GM23338 (cell line): ENCODE measurements at regions not wholly inside any gene's neighbourhood (a gene's known extent, or its start where the extent isn't known, plus 50 kb on each side); places are given as distances from the start of the nearest gene placed in this dataset.

Source experiments
- ATAC-seq: fragments of 200-7000 bp; cut with Tn5 transposase; 3 replicates; pipeline ENCODE4 v1.9.1; 2020
- DNase-seq: peaks from one replicate; pipeline ENCODE4 v3.0.0-alpha.2; 2015; ENCODE audit warnings: low spot score
- H2AFZ ChIP-seq: fragments of 200-600 bp; sonication (generic); 2 replicates; pipeline ENCODE4 v1.8.0; 2016; ENCODE audit warnings: antibody characterized with exemption, mild to moderate bottlenecking, moderate library complexity
- H3F3A ChIP-seq: fragments of 200-600 bp; sonication (generic); replicated peaks from 2 replicates; pipeline ENCODE4 v1.8.0; 2017; ENCODE audit warnings: antibody characterized with exemption, mixed run types, low read depth
- H3K27ac ChIP-seq: fragments of 200-600 bp; sonication (generic); 2 replicates; pipeline ENCODE4 v1.6.1; 2016; ENCODE audit warnings: low read depth
- H3K27me3 ChIP-seq: fragments of 200-600 bp; sonication (generic); 2 replicates; pipeline ENCODE4 v1.8.0; 2016; ENCODE audit warnings: mild to moderate bottlenecking, mixed run types, moderate library complexity; ENCODE audit not compliant: insufficient read depth
- H3K36me3 ChIP-seq: fragments of 200-600 bp; sonication (generic); 2 replicates; pipeline ENCODE4 v1.8.0; 2016; ENCODE audit warnings: mild to moderate bottlenecking; ENCODE audit not compliant: insufficient read depth
- H3K4me1 ChIP-seq: fragments of 200-600 bp; sonication (generic); 2 replicates; pipeline ENCODE4 v1.8.0; 2016; ENCODE audit warnings: mild to moderate bottlenecking, moderate library complexity; ENCODE audit not compliant: insufficient read depth
- H3K4me2 ChIP-seq: fragments of 200-600 bp; sonication (generic); 2 replicates; pipeline ENCODE4 v1.7.1; 2017; ENCODE audit warnings: mixed run types
- H3K4me3 ChIP-seq: fragments of 200-600 bp; sonication (generic); 2 replicates; pipeline ENCODE4 v1.6.1; 2016; ENCODE audit warnings: mixed run types
- H3K79me2 ChIP-seq: fragments of 200-600 bp; sonication (generic); replicated peaks from 2 replicates; pipeline ENCODE4 v1.8.0; 2017; ENCODE audit warnings: mild to moderate bottlenecking; ENCODE audit not compliant: insufficient read depth
- H3K9me2 ChIP-seq: fragments of 200-600 bp; sonication (generic); 2 replicates; pipeline ENCODE4 v1.8.0; 2017; ENCODE audit not compliant: insufficient read depth
- H4K20me1 ChIP-seq: fragments of 200-600 bp; sonication (generic); replicated peaks from 2 replicates; pipeline ENCODE4 v1.8.0; 2017; ENCODE audit warnings: mild to moderate bottlenecking; ENCODE audit not compliant: insufficient read depth
- H3K27ac Mint-ChIP-seq: 2 replicates; pipeline ENCODE4 v1.8.0; 2020; ENCODE audit warnings: inconsistent platforms, mild to moderate bottlenecking, moderate library complexity, mixed read lengths
- H3K27me3 Mint-ChIP-seq: 3 replicates; pipeline ENCODE4 v1.8.0; 2022; ENCODE audit warnings: low read depth, mild to moderate bottlenecking, moderate library complexity, mixed read lengths, inconsistent platforms; ENCODE audit not compliant: insufficient read depth, poor library complexity
- H3K36me3 Mint-ChIP-seq: 3 replicates; pipeline ENCODE4 v1.8.0; 2021; ENCODE audit warnings: low read depth, mild to moderate bottlenecking, inconsistent platforms, moderate library complexity, mixed read lengths
- H3K4me1 Mint-ChIP-seq: 3 replicates; pipeline ENCODE4 v1.8.0; 2020; ENCODE audit warnings: mild to moderate bottlenecking, inconsistent platforms, mixed read lengths
- H3K4me3 Mint-ChIP-seq: 3 replicates; pipeline ENCODE4 v1.8.0; 2021; ENCODE audit warnings: moderate library complexity, mild to moderate bottlenecking, inconsistent platforms, mixed read lengths
- H3K9me3 Mint-ChIP-seq: 3 replicates; pipeline ENCODE4 v1.8.0; 2020; ENCODE audit warnings: moderate library complexity, mild to moderate bottlenecking, inconsistent platforms, mixed read lengths
- CREB1 ChIP-seq: fragments of 250-450 bp; sonication (Bioruptor Pico); IDR thresholded peaks from 2 replicates; pipeline ENCODE4 v1.5.0; 2020; ENCODE audit warnings: low read depth, mild to moderate bottlenecking, moderate library complexity
- CTCF ChIP-seq, 2 experiments: fragments of 200-600 bp in 1 of 2; sonication (generic) in 1 of 2; conservative IDR thresholded peaks; 2 replicates each; pipeline versions ENCODE4 v1.5.1 to v1.6.1; 2016 to 2017; ENCODE audit warnings: antibody characterized with exemption in 2 of 2, low read depth in 2 of 2, mild to moderate bottlenecking in 2 of 2, moderate library complexity in 1 of 2
- ETS1 ChIP-seq: IDR thresholded peaks from 2 replicates; pipeline ENCODE4 v1.6.1; 2016; ENCODE audit warnings: antibody characterized with exemption
- EZH2 ChIP-seq: fragments of 200-600 bp; sonication (generic); IDR thresholded peaks from one replicate; pipeline ENCODE4 v1.8.0; 2017; ENCODE audit warnings: antibody characterized with exemption, mild to moderate bottlenecking, low read depth; ENCODE audit not compliant: unreplicated experiment
- EZH2phosphoT487 ChIP-seq: fragments of 200-600 bp; sonication (generic); IDR thresholded peaks from one replicate; pipeline ENCODE4 v1.8.1; 2018; ENCODE audit warnings: antibody characterized with exemption; ENCODE audit not compliant: unreplicated experiment
- JUNB ChIP-seq: IDR thresholded peaks from one replicate; pipeline ENCODE4 v1.6.1; 2016; ENCODE audit warnings: antibody characterized with exemption; ENCODE audit not compliant: unreplicated experiment
- NANOG ChIP-seq: IDR thresholded peaks from 2 replicates; pipeline ENCODE4 v1.6.1; 2016; ENCODE audit warnings: antibody characterized with exemption, borderline replicate concordance
- POLR2AphosphoS5 ChIP-seq: IDR thresholded peaks from 2 replicates; pipeline ENCODE4 v1.6.1; 2016; ENCODE audit warnings: antibody characterized with exemption, low read depth
- REST ChIP-seq: IDR thresholded peaks from one replicate; pipeline ENCODE4 v1.6.1; 2018; ENCODE audit warnings: antibody characterized with exemption; ENCODE audit not compliant: unreplicated experiment
- STAT1 ChIP-seq: IDR thresholded peaks from one replicate; pipeline ENCODE4 v1.6.1; 2016; ENCODE audit warnings: antibody characterized with exemption; ENCODE audit not compliant: unreplicated experiment
- ZNF114 ChIP-seq: fragments of 250-450 bp; sonication (Bioruptor Pico); IDR thresholded peaks from 2 replicates; pipeline ENCODE4 v1.5.0; 2020; ENCODE audit warnings: mild to moderate bottlenecking, moderate library complexity
- ZNF331 ChIP-seq: fragments of 250-450 bp; sonication (Bioruptor Pico); IDR thresholded peaks from 2 replicates; pipeline ENCODE4 v1.5.0; 2020; ENCODE audit warnings: low read depth, mild to moderate bottlenecking, moderate library complexity
- ZNF462 ChIP-seq: fragments of 250-450 bp; sonication (Bioruptor Pico); IDR thresholded peaks from 2 replicates; pipeline ENCODE4 v1.5.0; 2020; ENCODE audit warnings: mild to moderate bottlenecking, moderate library complexity

- Histone ChIP-seq H3K36me3 (no peaks in the 10 kb centered on the region), H3K4me2 (no peak overlapping the region), H2AFZ (no peak overlapping the region; the same call in 1 of the 2 replicates), H3K4me3 (no peak overlapping the region), H3K79me2 (no peaks in the 10 kb centered on the region), H4K20me1 (no peaks in the 10 kb centered on the region), H3K27ac (no peak overlapping the region), H3K4me1 (no peaks in the 10 kb centered on the region), H3K9me2 (no peaks in the 10 kb centered on the region), H3K27me3 (no peaks in the 10 kb centered on the region), H3F3A (no peaks in the 10 kb centered on the region)
- peaks cover 9% of the 10 kb centered on the region; the same call in 2 of the 3 replicates for H3K36me3 Mint-ChIP-seq
- TF ChIP-seq ETS1 (no peak), POLR2AphosphoS5 (no peak), REST (no peak), EZH2 (no peak), ZNF331 (CRISPR knock-in tag) (no peak), NANOG (no peak), STAT1 (no peak), ZNF114 (CRISPR knock-in tag) (no peak), ZNF462 (no peak), CTCF (conservative IDR thresholded peaks at IDR 0.05; ENCODE audit: low read depth in 2 of 2) (no peak), CREB1 (CRISPR knock-in tag) (no peak), EZH2phosphoT487 (no peak), JUNB (no peak)
- no peak overlapping the region for H3K27ac Mint-ChIP-seq
- peaks cover 17% of the 10 kb centered on the region for H3K9me3 Mint-ChIP-seq
- H3K4me1 Mint-ChIP-seq, result peaks cover 4% of the 10 kb centered on the region; the same call in 2 of the 3 replicates
- H3K4me3 Mint-ChIP-seq, result no peak overlapping the region
- H3K27me3 Mint-ChIP-seq, result no peaks in the 10 kb centered on the region
- DNase-seq (no peak), ATAC-seq (no peak)
Observed at GRCh38 chr10:4109469-4109868, 324.5 kb upstream of the KLF6 start.
